ENCODE measurements at regions not wholly inside any gene's neighbourhood (a gene's known extent, or its start where the extent isn't known, plus 50 kb on each side); places are given as distances from the start of the nearest gene placed in this dataset.

- TF ChIP-seq E2F6 (IDR thresholded peaks at IDR 0.05; ENCODE audit: borderline replicate concordance in 1 of 2, extremely low read depth in 1 of 2, insufficient read depth in 1 of 2, insufficient read length in 1 of 2, low read depth in 1 of 2, low read length in 1 of 2, poor library complexity in 1 of 2, severe bottlenecking in 1 of 2) (no peak), EP400 (IDR thresholded peaks at IDR 0.05) (no peak)
Observed at GRCh38 chr2:139067874-139068273, 287.7 kb upstream of the NXPH2 start (continued).

GRCh38 chr2:139067072-139067471 lies 286.9 kb upstream of the NXPH2 start:
- no peak overlapping the region for H3K9ac ChIP-seq (ENCODE audit: insufficient read depth in 1 of 2, low read depth in 2 of 2, low read length in 2 of 2)
- intact Hi-C loops (cut with micrococcal nuclease) (no loop called here), in situ Hi-C loops (cut with MboI) (no loop called here)
- H2AFZ ChIP-seq (ENCODE audit: low read depth, low read length): no peak overlapping the region
- ATAC-seq: no peak
- FAIRE-seq: no peak
- no peaks in the 10 kb centered on the region for H4K20me1 ChIP-seq (replicated peaks; ENCODE audit: control insufficient read depth, insufficient read depth, low read length)
- H3K4me3 ChIP-seq: no peak overlapping the region
- no peak overlapping the region for H3K4me2 ChIP-seq (ENCODE audit: insufficient read depth, low read length)
- 3% methylated on average over 3 of the region's 3 CpGs for WGBS (ENCODE audit: insufficient coverage, low coverage, missing lambda C conversion rate)
- DNase-seq (ENCODE audit: extremely low read depth in 1 of 4, low spot score in 3 of 4): no peak
- POLR2A ChIA-PET: no interaction called here
- no peaks in the 10 kb centered on the region for H3K9me3 ChIP-seq (replicated peaks; ENCODE audit: control insufficient read depth, insufficient read depth, low read depth, low read length)
- H3K27ac ChIP-seq (ENCODE audit: extremely low read depth, low read depth, low read length): no peak overlapping the region
- H3K27me3 ChIP-seq (ENCODE audit: control insufficient read depth in 2 of 2, insufficient read depth in 2 of 2, low read length in 2 of 2): no peaks in the 10 kb centered on the region
- no peaks in the 10 kb centered on the region for H3K36me3 ChIP-seq (ENCODE audit: control insufficient read depth, insufficient read depth, low read length)
- BruUV-seq (replicated peaks): no TSS peak
- H3K9me1 ChIP-seq (ENCODE audit: control insufficient read depth, insufficient read depth, low read length): no peaks in the 10 kb centered on the region
- no peaks in the 10 kb centered on the region for H3K79me2 ChIP-seq (ENCODE audit: control insufficient read depth, insufficient read depth, low read length)
- no peaks in the 10 kb centered on the region for H3K4me1 ChIP-seq (replicated peaks in 1 of 2; ENCODE audit: control insufficient read depth in 2 of 2, insufficient read depth in 2 of 2, low read length in 2 of 2)
- CTCF ChIA-PET (ENCODE audit: low intra/inter-chr PET ratio): no interaction called here
- TF ChIP-seq ZNF449 (CRISPR knock-in tag; IDR thresholded peaks at IDR 0.05): no peak
- TF ChIP-seq ZNF764 (CRISPR knock-in tag; IDR thresholded peaks at IDR 0.05; ENCODE audit: low read depth): no peak
- no peak for TF ChIP-seq EWSR1 (IDR thresholded peaks at IDR 0.05; ENCODE audit: borderline replicate concordance, low read depth, partially characterized antibody)
- TF ChIP-seq CBX1 (IDR thresholded peaks at IDR 0.05; ENCODE audit: low read depth): no peak
- no peak for TF ChIP-seq CHAMP1 (IDR thresholded peaks at IDR 0.05)
- no peak for TF ChIP-seq KLF13 (tag; IDR thresholded peaks at IDR 0.05; ENCODE audit: borderline replicate concordance, low read depth)
- no peak for TF ChIP-seq SMC3 (conservative IDR thresholded peaks at IDR 0.05; ENCODE audit: insufficient read depth, low read depth, low read length)
- TF ChIP-seq ZNF609 (CRISPR knock-in tag; IDR thresholded peaks at IDR 0.05; ENCODE audit: borderline replicate concordance): no peak
- no peak for TF ChIP-seq SMAD2 (IDR thresholded peaks at IDR 0.05; ENCODE audit: low read depth, low read length)
